Caco-2 (cell line): ENCODE measurements at regions not wholly inside any gene's neighbourhood (a gene's known extent, or its start where the extent isn't known, plus 50 kb on each side); places are given as distances from the start of the nearest gene placed in this dataset.

Experiments
- BruUV-seq: library from RNA; stranded (reverse); fragments of 400-500 nt; replicated peaks from 2 replicates; lab custom pipeline; 2021; lab: Mats Ljungman, UMichigan
- CTCF ChIA-PET: fragments of 300-600 bp; sonication (Branson Sonifier 250); formaldehyde crosslinking; loops from one replicate; lab custom pipeline; 2022; ENCODE audit warnings: antibody characterized with exemption; lab: Charles Lee
- POLR2A ChIA-PET: fragments of 300-600 bp; sonication (Branson Sonifier 250); formaldehyde crosslinking; loops from one replicate; lab custom pipeline; 2022; ENCODE audit warnings: antibody characterized with exemption; lab: Charles Lee
- DNase-seq, 2 experiments: peaks; one replicate each; pipeline versions ENCODE4 v3.0.0 to v3.0.0-alpha.2; 2020 to 2022
- H3K27me3 ChIP-seq: replicated peaks from 2 replicates; pipeline ENCODE4 v1.6.0; 2011; ENCODE audit warnings: low read length; ENCODE audit not compliant: control insufficient read depth, insufficient read depth
- H3K36me3 ChIP-seq: 2 replicates; pipeline ENCODE4 v1.5.1; 2011; ENCODE audit warnings: low read length; ENCODE audit not compliant: control insufficient read depth, insufficient read depth
- H3K4me1 ChIP-seq: fragments of 250-450 bp; sonication (Bioruptor Pico); 2 replicates; pipeline ENCODE4 v1.5.1; 2020; ENCODE audit warnings: mild to moderate bottlenecking
- H3K4me3 ChIP-seq: 2 replicates; pipeline ENCODE4 v1.5.1; 2011; ENCODE audit warnings: low read depth, mild to moderate bottlenecking, control low read depth, low read length
- H3K9me3 ChIP-seq: fragments of 250-450 bp; sonication (Bioruptor Pico); 2 replicates; pipeline ENCODE4 v1.5.1; 2020; ENCODE audit warnings: mild to moderate bottlenecking, moderate library complexity
- H3K27ac Mint-ChIP-seq: one replicate; pipeline ENCODE4 v1.8.0; 2022; ENCODE audit warnings: mixed read lengths; ENCODE audit not compliant: unreplicated experiment
- H3K27me3 Mint-ChIP-seq: one replicate; pipeline ENCODE4 v1.8.0; 2022; ENCODE audit warnings: mixed read lengths; ENCODE audit not compliant: insufficient read depth, unreplicated experiment
- H3K36me3 Mint-ChIP-seq: one replicate; pipeline ENCODE4 v1.8.0; 2022; ENCODE audit warnings: mild to moderate bottlenecking, mixed read lengths; ENCODE audit not compliant: insufficient read depth, unreplicated experiment
- H3K4me1 Mint-ChIP-seq: one replicate; pipeline ENCODE4 v1.8.0; 2022; ENCODE audit warnings: low read depth, mixed read lengths; ENCODE audit not compliant: unreplicated experiment
- H3K4me3 Mint-ChIP-seq: one replicate; pipeline ENCODE4 v1.8.0; 2022; ENCODE audit warnings: mild to moderate bottlenecking, moderate library complexity, mixed read lengths; ENCODE audit not compliant: unreplicated experiment
- H3K9me3 Mint-ChIP-seq: one replicate; pipeline ENCODE4 v1.8.0; 2022; ENCODE audit warnings: mixed read lengths; ENCODE audit not compliant: unreplicated experiment
- intact Hi-C: fragments of 100-400 bp; cut with micrococcal nuclease; formaldehyde crosslinking; loops from one replicate; pipeline ENCODE4 v1.10.0; 2022; ENCODE audit not compliant: unreplicated experiment
- TF ChIP-seq, protein P1 (sequence below), 2 experiments: fragments of 200-600 bp in 1 of 2; IDR thresholded peaks; 1 replicate in 1 of 2; 2 replicates in 1 of 2; pipeline versions ENCODE4 v1.5.1 to v1.8.0; 2011 to 2022; ENCODE audit warnings: antibody characterized with exemption in 1 of 2, control low read depth in 1 of 2, inconsistent platforms in 1 of 2, low read depth in 1 of 2, low read length in 1 of 2, mild to moderate bottlenecking in 1 of 2, moderate library complexity in 1 of 2; ENCODE audit not compliant: insufficient read depth in 1 of 2, severe bottlenecking in 1 of 2, unreplicated experiment in 1 of 2

DNA sequence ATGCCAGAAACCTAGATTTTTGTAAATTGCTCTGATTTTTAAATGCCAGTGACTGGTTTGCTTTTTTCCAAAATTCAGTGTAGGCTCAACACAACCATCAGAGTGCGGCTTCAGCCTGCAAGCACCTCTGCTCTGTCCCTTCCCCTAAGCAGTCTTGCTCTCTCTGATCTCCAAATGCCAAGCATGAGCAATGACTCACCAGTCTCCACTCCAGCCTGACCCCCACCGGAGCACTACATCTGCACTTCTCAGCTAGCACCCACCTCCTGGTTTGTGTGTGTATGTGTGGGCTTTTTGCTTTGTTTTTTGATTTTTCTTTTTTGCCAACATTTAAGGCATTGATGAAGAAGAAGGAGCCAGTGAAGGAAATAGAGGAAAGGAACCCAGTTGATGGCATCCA, 61.4 kb upstream of the ADRA1B start:
- intact Hi-C loops, result no loop called here
- CTCF ChIA-PET, result no interaction called here
- no peak overlapping the region for H3K27ac Mint-ChIP-seq
- no TSS peak for BruUV-seq
- H3K4me1 ChIP-seq, result no peaks in the 10 kb centered on the region
- no peaks in the 10 kb centered on the region for H3K36me3 Mint-ChIP-seq
- H3K9me3 Mint-ChIP-seq, result no peaks in the 10 kb centered on the region
- POLR2A ChIA-PET, result no interaction called here
- TF ChIP-seq, protein P1, sequence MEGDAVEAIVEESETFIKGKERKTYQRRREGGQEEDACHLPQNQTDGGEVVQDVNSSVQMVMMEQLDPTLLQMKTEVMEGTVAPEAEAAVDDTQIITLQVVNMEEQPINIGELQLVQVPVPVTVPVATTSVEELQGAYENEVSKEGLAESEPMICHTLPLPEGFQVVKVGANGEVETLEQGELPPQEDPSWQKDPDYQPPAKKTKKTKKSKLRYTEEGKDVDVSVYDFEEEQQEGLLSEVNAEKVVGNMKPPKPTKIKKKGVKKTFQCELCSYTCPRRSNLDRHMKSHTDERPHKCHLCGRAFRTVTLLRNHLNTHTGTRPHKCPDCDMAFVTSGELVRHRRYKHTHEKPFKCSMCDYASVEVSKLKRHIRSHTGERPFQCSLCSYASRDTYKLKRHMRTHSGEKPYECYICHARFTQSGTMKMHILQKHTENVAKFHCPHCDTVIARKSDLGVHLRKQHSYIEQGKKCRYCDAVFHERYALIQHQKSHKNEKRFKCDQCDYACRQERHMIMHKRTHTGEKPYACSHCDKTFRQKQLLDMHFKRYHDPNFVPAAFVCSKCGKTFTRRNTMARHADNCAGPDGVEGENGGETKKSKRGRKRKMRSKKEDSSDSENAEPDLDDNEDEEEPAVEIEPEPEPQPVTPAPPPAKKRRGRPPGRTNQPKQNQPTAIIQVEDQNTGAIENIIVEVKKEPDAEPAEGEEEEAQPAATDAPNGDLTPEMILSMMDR (IDR thresholded peaks at IDR 0.05; ENCODE audit: insufficient read depth in 1 of 2, low read depth in 1 of 2, low read length in 1 of 2, severe bottlenecking in 1 of 2, unreplicated experiment in 1 of 2), result no peak
- no peaks in the 10 kb centered on the region for H3K4me1 Mint-ChIP-seq
- no peaks in the 10 kb centered on the region for H3K27me3 ChIP-seq
- no peaks in the 10 kb centered on the region for H3K36me3 ChIP-seq
- no peak overlapping the region for H3K4me3 ChIP-seq
- H3K27me3 Mint-ChIP-seq, result peaks cover 17% of the 10 kb centered on the region
- no peak overlapping the region for H3K4me3 Mint-ChIP-seq
- no peaks in the 10 kb centered on the region for H3K9me3 ChIP-seq
- no peak for DNase-seq

DNA sequence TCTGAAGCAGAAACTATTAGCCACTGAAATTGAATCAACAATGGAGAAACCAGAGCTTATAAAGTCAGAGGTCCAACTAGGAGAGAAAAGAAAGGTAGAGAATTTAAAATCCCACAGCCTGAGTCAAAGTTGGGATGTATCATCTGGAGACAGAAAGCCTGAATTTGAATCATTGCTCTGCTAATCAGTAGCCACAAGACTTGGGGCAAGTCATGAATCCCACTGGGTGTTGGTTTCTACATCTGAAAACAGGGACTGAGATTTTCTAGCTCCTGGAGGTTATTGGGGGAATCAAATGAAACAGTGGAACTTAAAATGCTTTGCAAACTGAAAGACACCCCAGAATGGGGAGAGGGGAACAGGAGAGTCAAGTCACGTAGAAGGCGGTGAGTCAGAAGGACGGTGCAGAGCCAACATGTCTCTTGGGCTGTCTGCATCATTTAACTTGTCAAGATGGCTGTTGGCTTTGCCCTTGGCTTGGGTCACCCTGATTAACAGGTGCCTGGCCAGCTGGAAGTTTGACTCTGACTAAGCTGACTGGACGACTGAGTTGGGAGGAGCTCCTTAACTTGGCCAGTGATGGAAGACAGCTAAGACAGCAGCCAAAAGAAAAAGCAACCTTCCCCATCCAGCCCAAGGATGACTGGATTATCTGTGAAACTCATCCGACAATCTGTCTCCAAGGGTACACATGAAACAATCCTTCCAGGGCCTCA, 60.6 kb upstream of the ADRA1B start:
- POLR2A ChIA-PET, result no interaction called here
- no peaks in the 10 kb centered on the region for H3K36me3 ChIP-seq
- no TSS peak for BruUV-seq
- TF ChIP-seq, protein P1 (IDR thresholded peaks at IDR 0.05; ENCODE audit: insufficient read depth in 1 of 2, low read depth in 1 of 2, low read length in 1 of 2, severe bottlenecking in 1 of 2, unreplicated experiment in 1 of 2), result no peak
- DNase-seq, result no peak
- Mint-ChIP-seq H3K4me1 (no peaks in the 10 kb centered on the region), H3K27ac (no peak overlapping the region), H3K4me3 (no peak overlapping the region), H3K27me3 (peaks cover 15% of the 10 kb centered on the region), H3K36me3 (no peaks in the 10 kb centered on the region), H3K9me3 (no peaks in the 10 kb centered on the region)
- H3K4me3 ChIP-seq, result no peak overlapping the region
- H3K9me3 ChIP-seq, result no peaks in the 10 kb centered on the region
- no peaks in the 10 kb centered on the region; the same call in 1 of the 2 replicates for H3K27me3 ChIP-seq
- CTCF ChIA-PET, result interaction anchor here (0.6 kb wide), 1 partner anchor 132 kb away, joined by 3 read pairs; no protein-coding TSS in a partner anchor
- H3K4me1 ChIP-seq, result no peaks in the 10 kb centered on the region
- intact Hi-C loops, result no loop called here

GRCh38 chr5:159858871-159859270, 57.4 kb upstream of the ADRA1B start:
- no peaks in the 10 kb centered on the region for H3K36me3 ChIP-seq
- no peaks in the 10 kb centered on the region for H3K4me1 Mint-ChIP-seq
- ChIA-PET POLR2A (no interaction called here), CTCF (no interaction called here)
- TF ChIP-seq, protein P1 (IDR thresholded peaks at IDR 0.05; ENCODE audit: insufficient read depth in 1 of 2, low read depth in 1 of 2, low read length in 1 of 2, severe bottlenecking in 1 of 2, unreplicated experiment in 1 of 2), result no peak
- no peak overlapping the region for H3K4me3 ChIP-seq
- no peak overlapping the region for H3K27ac Mint-ChIP-seq
- no peak overlapping the region for H3K4me3 Mint-ChIP-seq
- BruUV-seq, result no TSS peak
- DNase-seq, result no peak
- H3K36me3 Mint-ChIP-seq, result no peaks in the 10 kb centered on the region
- H3K9me3 ChIP-seq, result no peaks in the 10 kb centered on the region
- H3K27me3 Mint-ChIP-seq, result peaks cover 23% of the 10 kb centered on the region
- no peaks in the 10 kb centered on the region for H3K4me1 ChIP-seq
- no peaks in the 10 kb centered on the region; the same call in 1 of the 2 replicates for H3K27me3 ChIP-seq
- intact Hi-C loops, result no loop called here
- no peaks in the 10 kb centered on the region for H3K9me3 Mint-ChIP-seq
